Epithelial cell of proximal tubule (primary cell): ENCODE measurements at regions not wholly inside any gene's neighbourhood (a gene's known extent, or its start where the extent isn't known, plus 50 kb on each side); places are given as distances from the start of the nearest gene placed in this dataset.

Experiments used
- DNase-seq: peaks from one replicate; pipeline ENCODE4 v3.0.0-alpha.2; 2011; ENCODE audit warnings: low read depth
- H3K4me3 ChIP-seq: 2 replicates; pipeline ENCODE4 v1.5.1; 2011; ENCODE audit warnings: low read depth, mild to moderate bottlenecking, low read length
- TF ChIP-seq, protein P1 (sequence below): conservative IDR thresholded peaks from 2 replicates; pipeline ENCODE4 v1.5.1; 2012; ENCODE audit warnings: low read depth, mild to moderate bottlenecking, low read length

- TF ChIP-seq, protein P1, sequence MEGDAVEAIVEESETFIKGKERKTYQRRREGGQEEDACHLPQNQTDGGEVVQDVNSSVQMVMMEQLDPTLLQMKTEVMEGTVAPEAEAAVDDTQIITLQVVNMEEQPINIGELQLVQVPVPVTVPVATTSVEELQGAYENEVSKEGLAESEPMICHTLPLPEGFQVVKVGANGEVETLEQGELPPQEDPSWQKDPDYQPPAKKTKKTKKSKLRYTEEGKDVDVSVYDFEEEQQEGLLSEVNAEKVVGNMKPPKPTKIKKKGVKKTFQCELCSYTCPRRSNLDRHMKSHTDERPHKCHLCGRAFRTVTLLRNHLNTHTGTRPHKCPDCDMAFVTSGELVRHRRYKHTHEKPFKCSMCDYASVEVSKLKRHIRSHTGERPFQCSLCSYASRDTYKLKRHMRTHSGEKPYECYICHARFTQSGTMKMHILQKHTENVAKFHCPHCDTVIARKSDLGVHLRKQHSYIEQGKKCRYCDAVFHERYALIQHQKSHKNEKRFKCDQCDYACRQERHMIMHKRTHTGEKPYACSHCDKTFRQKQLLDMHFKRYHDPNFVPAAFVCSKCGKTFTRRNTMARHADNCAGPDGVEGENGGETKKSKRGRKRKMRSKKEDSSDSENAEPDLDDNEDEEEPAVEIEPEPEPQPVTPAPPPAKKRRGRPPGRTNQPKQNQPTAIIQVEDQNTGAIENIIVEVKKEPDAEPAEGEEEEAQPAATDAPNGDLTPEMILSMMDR, result no peak
- no peak for DNase-seq
- no peak overlapping the region for H3K4me3 ChIP-seq
Observed at GRCh38 chr3:164453714-164454113, 624.6 kb downstream of the SI start.

GRCh38 chr3:164452707-164453106, 625.6 kb downstream of the SI start:
- no peak overlapping the region for H3K4me3 ChIP-seq
- no peak for DNase-seq
- TF ChIP-seq, protein P1, result no peak

GRCh38 chr3:164451072-164451910, 627.0 kb downstream of the SI start:
- TF ChIP-seq, protein P1, result peak; percentile 5
- H3K4me3 ChIP-seq, result no peak overlapping the region

DNA sequence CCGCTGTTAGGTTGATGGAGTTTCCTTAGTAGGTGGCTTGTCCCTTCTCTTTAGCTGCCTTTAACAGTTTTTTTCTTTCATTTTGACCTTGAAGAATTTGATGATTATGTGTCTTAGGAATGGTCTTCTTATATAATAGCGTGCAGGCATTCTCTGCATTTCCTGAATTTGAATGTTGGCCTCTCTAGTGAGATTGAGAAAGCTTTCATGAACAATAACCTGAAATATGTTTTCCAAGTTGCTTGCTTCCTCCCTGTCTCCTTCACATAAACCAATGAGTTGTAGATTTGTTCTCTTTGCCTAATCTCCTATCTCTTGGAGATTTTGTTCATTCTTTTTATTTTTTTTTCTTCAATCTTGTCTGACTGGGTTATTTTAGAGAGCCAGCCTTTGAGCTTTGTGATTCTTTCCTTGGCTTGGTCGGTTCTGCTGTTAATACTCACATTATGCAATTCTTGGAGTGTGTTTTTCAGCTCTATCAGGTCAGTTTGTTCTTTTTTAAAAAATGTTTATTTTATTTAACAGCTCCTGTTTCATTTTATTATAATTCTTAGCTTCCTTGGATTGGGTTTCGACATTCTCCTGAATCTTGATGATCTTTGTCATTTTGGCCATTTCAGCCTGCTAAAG, 627.9 kb downstream of the SI start:
- TF ChIP-seq, protein P1, result no peak
- no peak for DNase-seq
- H3K4me3 ChIP-seq, result no peak overlapping the region

More at GRCh38 chr3:164451072-164451910, 627.0 kb downstream of the SI start:
- DNase-seq, result no peak

DNA sequence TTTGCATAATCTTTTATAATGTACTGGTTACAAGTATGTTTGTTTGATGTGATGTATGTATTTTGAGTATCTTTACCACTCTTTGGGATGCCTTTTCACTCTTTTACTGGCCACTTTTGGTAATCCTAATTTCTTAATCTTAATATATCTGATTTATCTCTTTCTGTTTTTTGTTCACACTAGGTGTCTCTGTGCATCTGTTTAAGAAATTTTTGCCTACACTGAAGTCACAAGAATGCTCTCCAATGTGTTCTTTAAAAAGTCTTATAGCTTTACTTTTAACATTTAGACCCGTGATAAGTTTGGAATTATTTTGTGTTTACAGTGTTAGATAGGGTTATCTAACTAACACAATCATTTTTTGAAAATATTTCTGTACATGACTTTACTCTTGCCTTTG, 659.1 kb downstream of the SI start:
- no peak for DNase-seq
- TF ChIP-seq, protein P1, result no peak
- H3K4me3 ChIP-seq, result no peak overlapping the region

GRCh38 chr3:164418414-164418813, 659.9 kb downstream of the SI start:
- H3K4me3 ChIP-seq, result no peak overlapping the region
- TF ChIP-seq, protein P1, result no peak
- DNase-seq, result no peak
